K562 (cell line): ENCODE measurements at regions not wholly inside any gene's neighbourhood (a gene's known extent, or its start where the extent isn't known, plus 50 kb on each side); places are given as distances from the start of the nearest gene placed in this dataset.

Experiments
- ATAC-seq: fragments of 200-7000 bp; cut with Tn5 transposase; 3 replicates; pipeline ENCODE4 v1.9.1; 2020; ENCODE audit warnings: moderate library complexity
- BruUV-seq: library from RNA; stranded (reverse); fragments of 400-500 nt; replicated peaks from 2 replicates; lab custom pipeline; 2021; lab: Mats Ljungman, UMichigan
- CTCF ChIA-PET: fragments of 300-600 bp; formaldehyde crosslinking; extraction: SDS; loops from one replicate; lab custom pipeline; 2021; ENCODE audit warnings: low intra/inter-chr PET ratio; lab: Yijun Ruan, JAX
- POLR2A ChIA-PET: fragments of 300-600, 350-650 bp; sonication (Branson Sonifier 250); formaldehyde crosslinking; extraction: SDS; loops from one replicate; lab custom pipeline; 2021; ENCODE audit warnings: antibody characterized with exemption, inconsistent platforms; lab: Yijun Ruan, JAX
- DNase-seq, 4 experiments: peaks; one replicate each; pipeline versions ENCODE4 v3.0.0 to v3.0.0-alpha.2; 2011 to 2018; ENCODE audit warnings: low spot score in 3 of 4, mixed read lengths in 3 of 4; ENCODE audit errors: extremely low read depth in 1 of 4
- FAIRE-seq: peaks from 2 replicates; lab custom pipeline; 2011; peaks lifted over from hg19 to GRCh38; lab: Jason Lieb, UNC
- H2AFZ ChIP-seq: 2 replicates; pipeline ENCODE4 v1.6.0; 2011; ENCODE audit warnings: low read depth, low read length, control low read depth, inconsistent platforms
- H3K27ac ChIP-seq: fragments of 200-600 bp; 3 replicates; pipeline ENCODE4 v1.8.0; 2011; ENCODE audit warnings: low read depth, mild to moderate bottlenecking, control low read depth, inconsistent platforms, low read length, moderate library complexity, mixed read lengths; ENCODE audit errors: extremely low read depth
- H3K27me3 ChIP-seq, 2 experiments: fragments of 300-600 bp in 1 of 2; 2 replicates in 1 of 2; 3 replicates in 1 of 2; pipeline versions ENCODE4 v1.6.0 to v1.8.0; 2011; ENCODE audit warnings: inconsistent platforms in 2 of 2, low read length in 2 of 2, mild to moderate bottlenecking in 1 of 2, mixed read lengths in 1 of 2, moderate library complexity in 1 of 2; ENCODE audit not compliant: control insufficient read depth in 2 of 2, insufficient read depth in 2 of 2
- H3K36me3 ChIP-seq: fragments of 300-600 bp; 3 replicates; pipeline ENCODE4 v1.8.0; 2011; ENCODE audit warnings: mild to moderate bottlenecking, low read length, inconsistent platforms; ENCODE audit not compliant: control insufficient read depth, insufficient read depth
- H3K4me1 ChIP-seq, 2 experiments: fragments of 200-600 bp in 1 of 2; replicated peaks in 1 of 2; 2 replicates in 1 of 2; 3 replicates in 1 of 2; pipeline versions ENCODE4 v1.5.1 to v1.8.0; 2011; ENCODE audit warnings: inconsistent platforms in 2 of 2, low read length in 2 of 2, mild to moderate bottlenecking in 1 of 2, mixed read lengths in 1 of 2, moderate library complexity in 1 of 2; ENCODE audit not compliant: control insufficient read depth in 2 of 2, insufficient read depth in 2 of 2
- H3K4me2 ChIP-seq: 2 replicates; pipeline ENCODE4 v1.6.1; 2011; ENCODE audit warnings: low read length, control low read depth, inconsistent platforms, mixed read lengths; ENCODE audit not compliant: insufficient read depth
- H3K4me3 ChIP-seq: fragments of 200-600 bp; sonication (generic), shearing (Covaris generic); 2 replicates; pipeline ENCODE4 v1.5.1; 2016; ENCODE audit warnings: control low read depth, inconsistent platforms
- H3K79me2 ChIP-seq: fragments of 200-600 bp; 3 replicates; pipeline ENCODE4 v1.8.0; 2011; ENCODE audit warnings: low read length, inconsistent platforms; ENCODE audit not compliant: control insufficient read depth, insufficient read depth
- H3K9ac ChIP-seq, 2 experiments: 2 replicates each; pipeline versions ENCODE4 v1.6.0 to v1.6.1; 2011; ENCODE audit warnings: low read depth in 2 of 2, low read length in 2 of 2, control low read depth in 1 of 2, inconsistent platforms in 1 of 2, mild to moderate bottlenecking in 1 of 2, mixed read lengths in 1 of 2; ENCODE audit not compliant: insufficient read depth in 1 of 2
- H3K9me1 ChIP-seq: one replicate; pipeline ENCODE4 v1.6.0; 2011; ENCODE audit warnings: inconsistent platforms, mild to moderate bottlenecking, low read length, moderate library complexity; ENCODE audit not compliant: control insufficient read depth, insufficient read depth
- H3K9me3 ChIP-seq: replicated peaks from 2 replicates; pipeline ENCODE4 v1.5.1; 2011; ENCODE audit warnings: low read depth, low read length, inconsistent platforms; ENCODE audit not compliant: control insufficient read depth, insufficient read depth
- H4K20me1 ChIP-seq: replicated peaks from 2 replicates; pipeline ENCODE4 v1.6.1; 2011; ENCODE audit warnings: low read length, inconsistent platforms, mixed read lengths; ENCODE audit not compliant: control insufficient read depth, insufficient read depth
- CGGBP1 ChIP-seq: fragments of 250-450 bp; sonication (Bioruptor Pico); IDR thresholded peaks from 2 replicates; pipeline ENCODE4 v1.9.0; 2021; ENCODE audit warnings: mild to moderate bottlenecking
- ELF1 ChIP-seq: fragments of 200-800 bp; sonication (Bioruptor generic); IDR thresholded peaks from 2 replicates; pipeline ENCODE4 v1.6.1; 2016; ENCODE audit warnings: missing genetic modification characterization, missing compliant biosample characterization
- FOXP4 ChIP-seq: sonication (generic); formaldehyde crosslinking; IDR thresholded peaks from 2 replicates; pipeline ENCODE4 v1.8.0; 2022; ENCODE audit warnings: mild to moderate bottlenecking, missing genetic modification reagents, borderline replicate concordance
- MYBL2 ChIP-seq, 2 experiments: fragments of 450-650 bp in 1 of 2; sonication (generic) in 1 of 2; formaldehyde crosslinking in 1 of 2; IDR thresholded peaks; 2 replicates each; pipeline versions ENCODE4 v1.6.1 to v1.8.1; 2017 to 2022; ENCODE audit warnings: borderline replicate concordance in 1 of 2, inconsistent platforms in 1 of 2, low read depth in 1 of 2, mild to moderate bottlenecking in 1 of 2, missing genetic modification reagents in 1 of 2, moderate library complexity in 1 of 2
- OTX1 ChIP-seq: fragments of 450-650 bp; formaldehyde crosslinking; IDR thresholded peaks from 2 replicates; pipeline ENCODE4 v1.4.0; 2022; ENCODE audit warnings: mild to moderate bottlenecking
- PHF20 ChIP-seq: fragments of 450-650 bp; IDR thresholded peaks from 2 replicates; pipeline ENCODE4 v1.6.1; 2018; ENCODE audit not compliant: partially characterized antibody
- RFX7 ChIP-seq: fragments of 250-450 bp; sonication (Bioruptor Pico); IDR thresholded peaks from 2 replicates; pipeline ENCODE4 v1.5.1; 2021; ENCODE audit warnings: mild to moderate bottlenecking
- ZBTB34 ChIP-seq: fragments of 250-450 bp; sonication (Bioruptor Pico); IDR thresholded peaks from 2 replicates; pipeline ENCODE4 v1.8.0; 2021; ENCODE audit warnings: mild to moderate bottlenecking, moderate library complexity
- ZNF395 ChIP-seq: fragments of 200-800 bp; sonication (Bioruptor generic); IDR thresholded peaks from 2 replicates; pipeline ENCODE4 v1.6.1; 2017; ENCODE audit warnings: missing genetic modification characterization, missing compliant biosample characterization
- ZNF644 ChIP-seq: fragments of 200-800 bp; sonication (Bioruptor generic); IDR thresholded peaks from 2 replicates; pipeline ENCODE4 v1.6.1; 2016; ENCODE audit warnings: low read depth, missing genetic modification characterization, missing compliant biosample characterization
- ZSCAN32 ChIP-seq: fragments of 450-650 bp; formaldehyde crosslinking; IDR thresholded peaks from 2 replicates; pipeline ENCODE4 v1.4.0; 2020; ENCODE audit warnings: mild to moderate bottlenecking, moderate library complexity
- in situ Hi-C: fragments of 300-500 bp; cut with MboI; formaldehyde crosslinking; loops from 4 replicates; pipeline ENCODE4 v1.15.0; 2018; ENCODE audit warnings: inconsistent platforms, mixed read lengths
- intact Hi-C: fragments of 100-400 bp; cut with micrococcal nuclease; formaldehyde crosslinking; loops from 2 replicates; pipeline ENCODE4 v1.14.2; 2022

GRCh38 chr18:41373612-41374011 is 581.4 kb upstream of the PIK3C3 start:
- Histone ChIP-seq H2AFZ (no peak overlapping the region), H3K27ac (no peak overlapping the region), H3K9me3 (no peaks in the 10 kb centered on the region; the same call in 1 of the 2 replicates), H3K4me1 (no peaks in the 10 kb centered on the region), H3K27me3 (no peaks in the 10 kb centered on the region), H4K20me1 (no peaks in the 10 kb centered on the region), H3K4me2 (no peak overlapping the region), H3K9me1 (no peaks in the 10 kb centered on the region), H3K36me3 (no peaks in the 10 kb centered on the region), H3K4me3 (no peak overlapping the region), H3K79me2 (no peaks in the 10 kb centered on the region), H3K9ac (no peak overlapping the region)
- POLR2A ChIA-PET: interaction anchor here (0.6 kb wide), 1 partner anchor 1029 kb away, joined by 3 read pairs; no protein-coding TSS in a partner anchor
- in situ Hi-C loops: no loop called here
- BruUV-seq: no TSS peak
- intact Hi-C loops: no loop called here
- CTCF ChIA-PET: no interaction called here
- no peak for FAIRE-seq
- ATAC-seq: no peak
- TF ChIP-seq PHF20 (no peak), CGGBP1 (CRISPR knock-in tag) (no peak), ZNF644 (tag) (no peak), ZNF395 (CRISPR knock-in tag) (no peak), ZSCAN32 (CRISPR knock-in tag) (no peak), FOXP4 (no peak), OTX1 (CRISPR knock-in tag) (no peak), RFX7 (CRISPR knock-in tag) (no peak), MYBL2 (IDR thresholded peaks at IDR 0.05; ENCODE audit: low read depth) (no peak), MYBL2 (CRISPR knock-in tag; IDR thresholded peaks at IDR 0.05; ENCODE audit: borderline replicate concordance) (no peak), ZBTB34 (no peak), ELF1 (no peak)
- no peak for DNase-seq
